ENCODE measurements at regions not wholly inside any gene's neighbourhood (a gene's known extent, or its start where the extent isn't known, plus 50 kb on each side); places are given as distances from the start of the nearest gene placed in this dataset.

- TF ChIP-seq IRX3 (CRISPR knock-in tag; IDR thresholded peaks at IDR 0.05; ENCODE audit: borderline replicate concordance, low read depth), result 0 out of 2 replicates have a peak, but pooled peaks have one; percentile 29
- TF ChIP-seq ATF7 (IDR thresholded peaks at IDR 0.05), result no peak
- no peak; the same call in 1 of the 2 replicates for TF ChIP-seq ATF7 (CRISPR knock-in tag; IDR thresholded peaks at IDR 0.05)
- peak; percentile 56; the same call in 1 of the 2 replicates for TF ChIP-seq TOPORS (CRISPR knock-in tag; IDR thresholded peaks at IDR 0.05)
- TF ChIP-seq ZNF296 (CRISPR knock-in tag; conservative IDR thresholded peaks at IDR 0.05), result 0 out of 2 replicates have a peak, but pooled peaks have one; percentile 56
- no peak for TF ChIP-seq REXO4 (CRISPR knock-in tag; IDR thresholded peaks at IDR 0.05; ENCODE audit: borderline replicate concordance)
- TF ChIP-seq ZFP36L2 (CRISPR knock-in tag; IDR thresholded peaks at IDR 0.05), result no peak
- TF ChIP-seq PHF20 (CRISPR knock-in tag; IDR thresholded peaks at IDR 0.05), result peak; percentile 66; the same call in 1 of the 2 replicates
- TF ChIP-seq ZNF446 (CRISPR knock-in tag; IDR thresholded peaks at IDR 0.05), result no peak
- peak; percentile 81; the same call in 1 of the 2 replicates for TF ChIP-seq RFXANK (CRISPR knock-in tag; IDR thresholded peaks at IDR 0.05)
- peak; percentile 87; the same call in 1 of the 2 replicates for TF ChIP-seq ZNF441 (CRISPR knock-in tag; IDR thresholded peaks at IDR 0.05; ENCODE audit: borderline replicate concordance)
- no peak for TF ChIP-seq KLF13 (CRISPR knock-in tag; IDR thresholded peaks at IDR 0.05)
- 0 out of 2 replicates have a peak, but pooled peaks have one; percentile 75 for TF ChIP-seq SMYD3 (CRISPR knock-in tag; IDR thresholded peaks at IDR 0.05)
- TF ChIP-seq ZNF839 (CRISPR knock-in tag; IDR thresholded peaks at IDR 0.05; ENCODE audit: borderline replicate concordance), result no peak
- TF ChIP-seq FOXO4 (CRISPR knock-in tag; conservative IDR thresholded peaks at IDR 0.05), result 0 out of 2 replicates have a peak, but pooled peaks have one; percentile 86
- TF ChIP-seq NR0B2 (CRISPR knock-in tag; IDR thresholded peaks at IDR 0.05), result peak; percentile 66; the same call in 1 of the 2 replicates
- peak; percentile 72; the same call in 1 of the 2 replicates for TF ChIP-seq EED (CRISPR knock-in tag; IDR thresholded peaks at IDR 0.05)
- peak; percentile 90 for TF ChIP-seq ZMYM4 (CRISPR knock-in tag; IDR thresholded peaks at IDR 0.05)
- TF ChIP-seq TOE1 (CRISPR knock-in tag; IDR thresholded peaks at IDR 0.05), result no peak; the same call in 1 of the 2 replicates
- peak; percentile 95 for TF ChIP-seq ZBTB20 (CRISPR knock-in tag; IDR thresholded peaks at IDR 0.05; ENCODE audit: borderline replicate concordance, low read depth)
- TF ChIP-seq, protein P1, sequence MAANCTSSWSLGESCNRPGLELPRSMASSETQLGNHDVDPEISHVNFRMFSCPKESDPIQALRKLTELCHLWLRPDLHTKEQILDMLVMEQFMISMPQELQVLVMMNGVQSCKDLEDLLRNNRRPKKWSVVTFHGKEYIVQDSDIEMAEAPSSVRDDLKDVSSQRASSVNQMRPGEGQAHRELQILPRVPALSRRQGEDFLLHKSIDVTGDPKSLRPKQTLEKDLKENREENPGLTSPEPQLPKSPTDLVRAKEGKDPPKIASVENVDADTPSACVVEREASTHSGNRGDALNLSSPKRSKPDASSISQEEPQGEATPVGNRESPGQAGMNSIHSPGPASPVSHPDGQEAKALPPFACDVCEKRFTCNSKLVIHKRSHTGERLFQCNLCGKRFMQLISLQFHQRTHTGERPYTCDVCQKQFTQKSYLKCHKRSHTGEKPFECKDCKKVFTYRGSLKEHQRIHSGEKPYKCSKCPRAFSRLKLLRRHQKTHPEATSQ (CRISPR knock-in tag; IDR thresholded peaks at IDR 0.05; ENCODE audit: borderline replicate concordance), result peak; percentile 45; the same call in 1 of the 2 replicates
- TF ChIP-seq MIXL1 (CRISPR knock-in tag; IDR thresholded peaks at IDR 0.05), result peak; percentile 94
- peak; percentile 72 for TF ChIP-seq RXRA (CRISPR knock-in tag; IDR thresholded peaks at IDR 0.05)
- TF ChIP-seq RARG (CRISPR knock-in tag; IDR thresholded peaks at IDR 0.05; ENCODE audit: low read depth), result no peak; the same call in 1 of the 2 replicates
- TF ChIP-seq SP5 (CRISPR knock-in tag; IDR thresholded peaks at IDR 0.05; ENCODE audit: borderline replicate concordance, low read depth), result no peak
- TF ChIP-seq ZGPAT (CRISPR knock-in tag; IDR thresholded peaks at IDR 0.05), result peak; percentile 77
- peak; percentile 52; the same call in 1 of the 2 replicates for TF ChIP-seq ZNF564 (CRISPR knock-in tag; IDR thresholded peaks at IDR 0.05)
Observed at GRCh38 chr6:11323666-11324452, 91.4 kb upstream of the NEDD9 start (continued).

All from HepG2 (cell line).